PFSK-1 (cell line): ENCODE measurements at regions not wholly inside any gene's neighbourhood (a gene's known extent, or its start where the extent isn't known, plus 50 kb on each side); places are given as distances from the start of the nearest gene placed in this dataset.

Experiments
- FOXP2 ChIP-seq: optimal IDR thresholded peaks from 2 replicates; pipeline ENCODE3; 2011; ENCODE audit warnings: borderline replicate concordance, control low read depth, inconsistent platforms; ENCODE audit not compliant: insufficient read depth; ENCODE audit errors: extremely low read length, extremely low read depth
- POLR2AphosphoS5 ChIP-seq: IDR thresholded peaks from 2 replicates; pipeline ENCODE4 v1.6.1; 2012; ENCODE audit warnings: low read depth, mild to moderate bottlenecking, control low read depth, low read length, moderate library complexity
- SIN3A ChIP-seq: IDR thresholded peaks from 2 replicates; pipeline ENCODE4 v1.6.1; 2012; ENCODE audit warnings: mild to moderate bottlenecking, low read length, moderate library complexity, borderline replicate concordance; ENCODE audit not compliant: insufficient read depth
- TAF1 ChIP-seq: IDR thresholded peaks from 2 replicates; pipeline ENCODE4 v1.6.1; 2012; ENCODE audit warnings: low read length, control low read depth, borderline replicate concordance; ENCODE audit not compliant: insufficient read depth
- TF ChIP-seq, protein P1 (sequence below), 2 experiments: IDR thresholded peaks; 2 replicates each; pipeline versions ENCODE4 v1.6.1 to v1.8.0; 2011 to 2012; ENCODE audit warnings: low read depth in 2 of 2, low read length in 2 of 2, control low read depth in 1 of 2, inconsistent platforms in 1 of 2, mild to moderate bottlenecking in 1 of 2, moderate library complexity in 1 of 2; ENCODE audit not compliant: insufficient read depth in 1 of 2

DNA sequence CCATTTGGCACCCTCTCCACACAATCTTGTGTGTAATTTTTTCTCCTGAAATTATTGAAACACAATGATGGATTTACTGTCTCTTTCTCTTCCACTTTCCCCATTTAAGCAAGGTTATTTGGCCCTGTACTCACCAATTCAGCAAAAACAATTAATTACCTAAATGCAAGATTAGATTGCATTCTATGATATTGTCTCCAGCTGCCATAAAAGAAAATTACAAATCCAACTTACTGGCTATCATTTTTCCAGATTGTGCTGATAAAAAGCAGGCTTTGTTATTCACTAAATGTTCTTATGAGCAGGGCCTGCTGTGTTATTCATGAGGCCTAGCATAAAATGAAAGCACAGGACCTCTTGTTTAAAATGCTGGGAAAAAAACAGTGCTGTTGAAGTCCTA is 95.8 kb upstream of the IRAK1BP1 start:
- TF ChIP-seq, protein P1, sequence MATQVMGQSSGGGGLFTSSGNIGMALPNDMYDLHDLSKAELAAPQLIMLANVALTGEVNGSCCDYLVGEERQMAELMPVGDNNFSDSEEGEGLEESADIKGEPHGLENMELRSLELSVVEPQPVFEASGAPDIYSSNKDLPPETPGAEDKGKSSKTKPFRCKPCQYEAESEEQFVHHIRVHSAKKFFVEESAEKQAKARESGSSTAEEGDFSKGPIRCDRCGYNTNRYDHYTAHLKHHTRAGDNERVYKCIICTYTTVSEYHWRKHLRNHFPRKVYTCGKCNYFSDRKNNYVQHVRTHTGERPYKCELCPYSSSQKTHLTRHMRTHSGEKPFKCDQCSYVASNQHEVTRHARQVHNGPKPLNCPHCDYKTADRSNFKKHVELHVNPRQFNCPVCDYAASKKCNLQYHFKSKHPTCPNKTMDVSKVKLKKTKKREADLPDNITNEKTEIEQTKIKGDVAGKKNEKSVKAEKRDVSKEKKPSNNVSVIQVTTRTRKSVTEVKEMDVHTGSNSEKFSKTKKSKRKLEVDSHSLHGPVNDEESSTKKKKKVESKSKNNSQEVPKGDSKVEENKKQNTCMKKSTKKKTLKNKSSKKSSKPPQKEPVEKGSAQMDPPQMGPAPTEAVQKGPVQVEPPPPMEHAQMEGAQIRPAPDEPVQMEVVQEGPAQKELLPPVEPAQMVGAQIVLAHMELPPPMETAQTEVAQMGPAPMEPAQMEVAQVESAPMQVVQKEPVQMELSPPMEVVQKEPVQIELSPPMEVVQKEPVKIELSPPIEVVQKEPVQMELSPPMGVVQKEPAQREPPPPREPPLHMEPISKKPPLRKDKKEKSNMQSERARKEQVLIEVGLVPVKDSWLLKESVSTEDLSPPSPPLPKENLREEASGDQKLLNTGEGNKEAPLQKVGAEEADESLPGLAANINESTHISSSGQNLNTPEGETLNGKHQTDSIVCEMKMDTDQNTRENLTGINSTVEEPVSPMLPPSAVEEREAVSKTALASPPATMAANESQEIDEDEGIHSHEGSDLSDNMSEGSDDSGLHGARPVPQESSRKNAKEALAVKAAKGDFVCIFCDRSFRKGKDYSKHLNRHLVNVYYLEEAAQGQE (IDR thresholded peaks at IDR 0.05; ENCODE audit: insufficient read depth in 1 of 2, low read depth in 2 of 2, low read length in 2 of 2), result no peak

DNA sequence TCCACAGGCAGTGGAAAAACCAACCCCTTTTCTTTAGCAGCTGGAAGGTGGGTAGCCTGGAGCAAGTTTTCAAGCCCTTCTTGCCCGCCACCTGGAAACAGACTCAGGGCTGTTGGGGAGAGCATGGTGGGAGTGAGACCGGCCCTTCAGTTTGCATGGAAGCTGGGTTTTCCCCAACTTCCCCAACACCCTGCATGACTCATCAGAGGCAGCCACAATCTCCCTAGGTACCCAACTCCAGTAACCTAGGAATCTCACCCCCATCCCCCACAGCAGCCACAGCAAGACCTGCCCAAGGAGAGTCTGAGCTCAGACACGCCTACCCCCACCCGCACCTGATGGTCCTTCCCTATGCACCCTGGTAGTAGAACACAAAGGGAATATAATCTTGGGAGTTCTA is 86.3 kb upstream of the IRAK1BP1 start:
- TF ChIP-seq POLR2AphosphoS5, result no peak
- no peak for TF ChIP-seq FOXP2
- no peak for TF ChIP-seq TAF1
- TF ChIP-seq, protein P1 (IDR thresholded peaks at IDR 0.05; ENCODE audit: insufficient read depth in 1 of 2, low read depth in 2 of 2, low read length in 2 of 2), result no peak
- TF ChIP-seq SIN3A, result no peak

DNA sequence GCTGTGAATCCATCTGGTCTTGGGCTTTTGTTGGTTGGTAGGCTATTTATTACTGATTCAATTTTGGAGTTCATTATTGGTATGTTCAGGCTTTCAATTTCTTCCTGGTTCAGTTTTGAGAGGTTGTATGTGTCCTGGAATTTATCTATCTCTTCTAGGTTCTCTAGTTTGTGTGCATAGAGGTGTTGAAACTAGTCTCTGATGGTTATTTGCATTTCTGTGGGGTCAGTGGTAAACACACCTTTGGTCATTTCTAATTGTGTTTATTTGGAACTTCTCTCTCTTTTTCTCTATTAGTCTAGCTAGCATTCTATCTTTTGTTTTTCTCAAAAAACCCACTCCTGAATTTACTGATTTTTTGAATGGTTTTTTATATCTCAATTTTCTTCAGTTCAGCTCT is 70.1 kb upstream of the IRAK1BP1 start:
- TF ChIP-seq SIN3A (no peak), FOXP2 (no peak), TAF1 (no peak), POLR2AphosphoS5 (no peak)
- TF ChIP-seq, protein P1 (IDR thresholded peaks at IDR 0.05; ENCODE audit: insufficient read depth in 1 of 2, low read depth in 2 of 2, low read length in 2 of 2), result no peak

DNA sequence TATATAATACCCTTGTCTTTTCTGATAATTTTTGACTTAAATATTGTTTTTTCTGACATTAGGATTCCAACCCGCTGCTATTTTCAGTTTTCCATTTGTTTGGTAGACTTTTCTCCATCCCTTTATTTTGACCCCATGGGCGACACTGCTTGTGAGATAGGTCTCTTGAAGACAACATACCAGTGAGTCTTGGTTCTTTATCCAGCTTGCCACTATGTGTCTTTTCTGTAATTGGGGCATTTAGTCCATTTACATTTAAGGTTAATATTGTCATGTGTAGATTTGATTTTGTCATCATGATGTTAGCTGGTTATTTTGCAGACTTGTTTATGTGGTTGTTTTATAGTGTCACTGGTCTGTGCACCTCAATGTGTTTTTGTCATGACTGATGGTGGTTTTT is 67.7 kb upstream of the IRAK1BP1 start:
- TF ChIP-seq, protein P1 (IDR thresholded peaks at IDR 0.05; ENCODE audit: insufficient read depth in 1 of 2, low read depth in 2 of 2, low read length in 2 of 2), result no peak
- TF ChIP-seq TAF1 (no peak), POLR2AphosphoS5 (no peak), SIN3A (no peak), FOXP2 (no peak)

DNA sequence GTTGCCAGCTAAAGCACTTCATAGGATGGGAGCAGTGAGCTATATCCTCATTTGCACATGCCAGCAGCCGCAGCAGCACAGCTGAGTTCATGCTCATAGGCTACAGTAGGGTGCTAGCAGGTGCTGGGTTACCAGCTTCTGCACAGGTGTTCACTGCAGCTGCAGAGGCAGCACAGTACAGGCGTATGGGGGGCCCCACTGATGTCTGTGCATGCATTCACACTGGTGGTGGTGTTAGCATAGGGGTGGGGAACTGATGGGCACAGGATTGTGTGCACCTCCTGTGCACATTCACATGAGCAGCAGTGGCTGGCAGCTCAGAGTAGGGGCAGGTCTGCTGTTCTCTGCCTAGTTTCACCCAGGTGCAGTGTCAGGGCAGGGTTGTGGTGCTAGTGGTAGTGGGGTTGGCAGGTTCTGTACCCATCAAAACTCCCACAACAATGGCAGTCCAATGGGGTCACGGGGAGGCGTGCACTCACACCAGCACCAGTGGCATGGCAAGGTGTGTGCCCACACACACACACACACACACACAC is 58.9 kb upstream of the IRAK1BP1 start:
- no peak for TF ChIP-seq TAF1
- TF ChIP-seq, protein P1 (IDR thresholded peaks at IDR 0.05; ENCODE audit: insufficient read depth in 1 of 2, low read depth in 2 of 2, low read length in 2 of 2), result no peak
- no peak for TF ChIP-seq SIN3A
- no peak for TF ChIP-seq FOXP2
- no peak for TF ChIP-seq POLR2AphosphoS5
